B cell (primary cell): ENCODE measurements at regions not wholly inside any gene's neighbourhood (a gene's known extent, or its start where the extent isn't known, plus 50 kb on each side); places are given as distances from the start of the nearest gene placed in this dataset.

Experiments
- ATAC-seq: fragments of 200-7000 bp; cut with Tn5 transposase; one replicate; pipeline ENCODE4 v1.10.0; 2021; ENCODE audit warnings: low read depth, mild to moderate bottlenecking, moderate number of reproducible peaks, moderate library complexity
- CTCF ChIA-PET: fragments of 350-600 bp; sonication (Branson Sonifier 250); formaldehyde crosslinking; loops from one replicate; lab custom pipeline; 2021; ENCODE audit warnings: antibody characterized with exemption, inconsistent platforms; lab: Charles Lee
- POLR2A ChIA-PET: fragments of 350-600 bp; sonication (Branson Sonifier 250); formaldehyde crosslinking; loops from one replicate; lab custom pipeline; 2021; ENCODE audit warnings: antibody characterized with exemption; lab: Charles Lee
- DNase-seq: peaks from one replicate; pipeline ENCODE4 v3.0.0; 2013
- H2AFZ ChIP-seq: 2 replicates; pipeline ENCODE4 v1.6.1; 2012; ENCODE audit warnings: mild to moderate bottlenecking, low read depth, low read length; ENCODE audit not compliant: insufficient read depth, poor library complexity, severe bottlenecking
- H3K27ac ChIP-seq, 2 donors: 1 replicate in 1 of 2; 2 replicates in 1 of 2; pipeline ENCODE4 v1.5.1; 2012 to 2013; ENCODE audit warnings: low read length in 2 of 2, mild to moderate bottlenecking in 2 of 2, moderate library complexity in 1 of 2
- H3K27me3 ChIP-seq, 4 experiments: fragments of 200-600 bp in 1 of 4; sonication (generic) in 1 of 4; replicated peaks in 1 of 4; 1 replicate in 2 of 4; 2 replicates in 2 of 4; pipeline versions ENCODE4 v1.6.1 to v1.7.0; 2013 to 2016; ENCODE audit warnings: low read length in 3 of 4, mild to moderate bottlenecking in 2 of 4, mixed read lengths in 1 of 4, moderate library complexity in 1 of 4; ENCODE audit not compliant: insufficient read depth in 4 of 4, control insufficient read depth in 3 of 4; ENCODE audit errors: control extremely low read depth in 1 of 4
- H3K36me3 ChIP-seq, 2 experiments: replicated peaks in 1 of 2; 1 replicate in 1 of 2; 2 replicates in 1 of 2; pipeline versions ENCODE4 v1.6.1 to v1.7.1; 2013; ENCODE audit warnings: low read length in 1 of 2; ENCODE audit not compliant: insufficient read depth in 2 of 2, control insufficient read depth in 1 of 2; ENCODE audit errors: control extremely low read depth in 1 of 2, extremely low read depth in 1 of 2
- H3K4me1 ChIP-seq, 2 donors: fragments of 200-600 bp in 1 of 2; sonication (generic) in 1 of 2; 1 replicate in 1 of 2; 2 replicates in 1 of 2; pipeline versions ENCODE4 v1.5.1 to v1.6.1; 2013 to 2017; ENCODE audit warnings: low read length in 2 of 2; ENCODE audit not compliant: control insufficient read depth in 2 of 2, insufficient read depth in 2 of 2
- H3K4me2 ChIP-seq: replicated peaks from 2 replicates; pipeline ENCODE3; 2012; ENCODE audit warnings: mild to moderate bottlenecking, low read depth, low read length; ENCODE audit not compliant: poor library complexity, severe bottlenecking
- H3K4me3 ChIP-seq, 5 experiments: fragments of 200-600 bp in 1 of 5; sonication (generic) in 1 of 5; 1 replicate in 3 of 5; 2 replicates in 2 of 5; pipeline versions ENCODE4 v1.5.1 to v1.7.0; 2011 to 2016; ENCODE audit warnings: low read length in 4 of 5, mild to moderate bottlenecking in 4 of 5, low read depth in 2 of 5, control low read depth in 1 of 5, moderate library complexity in 1 of 5; ENCODE audit not compliant: insufficient read depth in 1 of 5; ENCODE audit errors: control extremely low read depth in 1 of 5, extremely low read depth in 1 of 5
- H3K79me2 ChIP-seq: fragments of 200-600 bp; sonication (generic); one replicate; pipeline ENCODE4 v1.6.0; 2016; ENCODE audit warnings: low read length; ENCODE audit not compliant: control insufficient read depth, insufficient read depth
- H3K9ac ChIP-seq: fragments of 200-600 bp; sonication (generic); 2 replicates; pipeline ENCODE4 v1.6.1; 2017; ENCODE audit warnings: mild to moderate bottlenecking, low read length, moderate library complexity
- H3K9me3 ChIP-seq, 3 donors: one replicate each; pipeline versions ENCODE4 v1.6.1 to v1.7.1; 2013; ENCODE audit warnings: low read length in 2 of 3; ENCODE audit not compliant: control insufficient read depth in 2 of 3, insufficient read depth in 1 of 3; ENCODE audit errors: control extremely low read depth in 1 of 3
- H4K20me1 ChIP-seq: 2 replicates; pipeline ENCODE4 v1.6.0; 2012; ENCODE audit warnings: mild to moderate bottlenecking, low read length; ENCODE audit not compliant: insufficient read depth, control insufficient read depth, poor library complexity, severe bottlenecking
- H3K27ac Mint-ChIP-seq: one replicate; pipeline ENCODE4 v1.8.0; 2021; ENCODE audit warnings: mixed read lengths
- H3K27me3 Mint-ChIP-seq: one replicate; pipeline ENCODE4 v1.8.0; 2021; ENCODE audit warnings: mixed read lengths
- H3K4me1 Mint-ChIP-seq: one replicate; pipeline ENCODE4 v1.8.0; 2021; ENCODE audit warnings: mixed read lengths
- H3K4me3 Mint-ChIP-seq: one replicate; pipeline ENCODE4 v1.8.0; 2021; ENCODE audit warnings: mixed read lengths
- H3K9me3 Mint-ChIP-seq: one replicate; pipeline ENCODE4 v1.8.0; 2022; ENCODE audit warnings: mixed read lengths; ENCODE audit not compliant: insufficient read depth
- EZH2 ChIP-seq: IDR thresholded peaks from 2 replicates; pipeline ENCODE4 v1.6.1; 2012; ENCODE audit warnings: borderline replicate concordance, low read depth, mild to moderate bottlenecking, moderate library complexity, low read length; ENCODE audit not compliant: insufficient read depth, poor library complexity, severe bottlenecking
- WGBS: methylation state at CpG from one replicate; pipeline ENCODE4 v1.1.5; 2013; ENCODE audit warnings: missing lambda C conversion rate; ENCODE audit not compliant: insufficient coverage; 5-methylcytosine and 5-hydroxymethylcytosine counted together
- intact Hi-C: fragments of 100-400 bp; cut with micrococcal nuclease; formaldehyde crosslinking; loops from one replicate; pipeline ENCODE4 v1.10.0; 2022
- TF ChIP-seq, protein P1 (sequence below): fragments of 200-600 bp; IDR thresholded peaks from one replicate; pipeline ENCODE4 v1.8.0; 2022; ENCODE audit warnings: antibody characterized with exemption, mild to moderate bottlenecking

DNA sequence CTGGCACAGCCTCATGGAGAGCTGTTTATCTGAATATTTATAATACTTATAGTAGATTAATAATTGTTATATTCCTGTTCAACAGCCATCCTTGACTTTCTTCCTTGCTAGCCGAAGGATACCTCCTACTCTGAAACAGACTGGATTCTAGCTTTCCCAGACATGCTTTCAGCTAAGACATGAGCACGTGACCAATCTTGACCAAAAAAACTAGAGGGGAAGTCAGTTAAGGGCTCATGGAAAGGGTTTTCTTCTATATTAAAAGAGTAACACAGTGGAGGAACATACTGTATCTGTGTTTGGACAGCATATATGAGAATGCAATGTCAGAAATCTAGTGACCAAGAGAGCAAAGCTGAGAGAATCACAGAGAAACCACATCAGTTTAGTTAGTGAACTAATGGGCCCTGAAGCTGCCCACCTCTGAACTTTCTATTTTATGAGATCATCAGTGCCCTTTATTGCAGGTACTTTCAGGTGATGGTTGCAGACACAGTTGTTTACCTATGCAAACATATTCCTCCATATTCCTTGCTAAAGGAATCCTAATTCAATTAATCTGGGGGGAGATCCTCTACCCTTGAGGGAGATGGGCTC is 140.4 kb upstream of the SLC24A3 start:
- Histone ChIP-seq H3K4me2 (no peak overlapping the region), H3K9ac (no peak overlapping the region), H3K4me1 (peaks cover 7 to 14% of the 10 kb centered on the region in 2 donors), H3K36me3 (no peaks in the 10 kb centered on the region), H3K79me2 (no peaks in the 10 kb centered on the region), H3K27me3 (no peaks in the 10 kb centered on the region), H3K4me3 (no peak overlapping the region), H3K27ac (no peak overlapping the region), H2AFZ (no peak overlapping the region), H4K20me1 (no peaks in the 10 kb centered on the region), H3K9me3 (peaks cover 0 to 3% (median 1%) of the 10 kb centered on the region in 3 donors)
- no peak overlapping the region for H3K27ac Mint-ChIP-seq
- TF ChIP-seq EZH2 = no peak
- TF ChIP-seq, protein P1, sequence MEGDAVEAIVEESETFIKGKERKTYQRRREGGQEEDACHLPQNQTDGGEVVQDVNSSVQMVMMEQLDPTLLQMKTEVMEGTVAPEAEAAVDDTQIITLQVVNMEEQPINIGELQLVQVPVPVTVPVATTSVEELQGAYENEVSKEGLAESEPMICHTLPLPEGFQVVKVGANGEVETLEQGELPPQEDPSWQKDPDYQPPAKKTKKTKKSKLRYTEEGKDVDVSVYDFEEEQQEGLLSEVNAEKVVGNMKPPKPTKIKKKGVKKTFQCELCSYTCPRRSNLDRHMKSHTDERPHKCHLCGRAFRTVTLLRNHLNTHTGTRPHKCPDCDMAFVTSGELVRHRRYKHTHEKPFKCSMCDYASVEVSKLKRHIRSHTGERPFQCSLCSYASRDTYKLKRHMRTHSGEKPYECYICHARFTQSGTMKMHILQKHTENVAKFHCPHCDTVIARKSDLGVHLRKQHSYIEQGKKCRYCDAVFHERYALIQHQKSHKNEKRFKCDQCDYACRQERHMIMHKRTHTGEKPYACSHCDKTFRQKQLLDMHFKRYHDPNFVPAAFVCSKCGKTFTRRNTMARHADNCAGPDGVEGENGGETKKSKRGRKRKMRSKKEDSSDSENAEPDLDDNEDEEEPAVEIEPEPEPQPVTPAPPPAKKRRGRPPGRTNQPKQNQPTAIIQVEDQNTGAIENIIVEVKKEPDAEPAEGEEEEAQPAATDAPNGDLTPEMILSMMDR = no peak
- CTCF ChIA-PET = no interaction called here
- peaks cover 14% of the 10 kb centered on the region for H3K4me1 Mint-ChIP-seq
- WGBS = no CpG with 5 or more reads among the region's 2 CpGs
- no peak for ATAC-seq
- intact Hi-C loops = no loop called here
- H3K9me3 Mint-ChIP-seq = no peaks in the 10 kb centered on the region
- H3K4me3 Mint-ChIP-seq = no peak overlapping the region
- POLR2A ChIA-PET = no interaction called here
- no peaks in the 10 kb centered on the region for H3K27me3 Mint-ChIP-seq
- no peak for DNase-seq

DNA sequence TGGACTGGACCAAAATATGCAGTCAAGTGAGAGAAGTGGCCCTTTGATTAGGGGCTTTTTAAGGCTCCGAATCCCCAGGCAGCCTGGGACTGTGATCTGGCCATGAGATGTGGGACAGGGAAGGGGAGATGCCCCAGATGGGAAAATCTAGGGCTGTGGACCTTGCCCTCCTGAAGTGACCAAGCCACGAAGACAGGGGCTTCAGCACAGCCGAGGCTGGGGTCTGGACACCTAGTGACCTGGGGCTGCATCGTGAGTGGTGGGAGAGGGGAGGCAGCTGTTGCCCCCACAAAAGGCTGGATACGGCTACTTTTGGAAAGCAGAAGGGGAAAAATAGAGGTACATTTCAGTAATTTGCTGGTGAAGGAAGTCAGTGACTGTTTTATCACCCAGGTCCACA is 139.5 kb upstream of the SLC24A3 start:
- 95% methylated on average over 5 of the region's 5 CpGs for WGBS
- no peak for ATAC-seq

More for the DNA sequence above, 139.5 kb upstream of the SLC24A3 start:
- no peak overlapping the region for H3K4me2 ChIP-seq
- H4K20me1 ChIP-seq = no peaks in the 10 kb centered on the region
- no peaks in the 10 kb centered on the region for H3K79me2 ChIP-seq
- POLR2A ChIA-PET = no interaction called here
- intact Hi-C loops = no loop called here
- no peak overlapping the region for H3K4me3 Mint-ChIP-seq
- H3K27me3 Mint-ChIP-seq = no peaks in the 10 kb centered on the region
- DNase-seq = no peak
- H3K36me3 ChIP-seq = no peaks in the 10 kb centered on the region
- H3K4me3 ChIP-seq = no peak overlapping the region
- TF ChIP-seq, protein P1 = no peak
- TF ChIP-seq EZH2 = no peak
- no peak overlapping the region for H2AFZ ChIP-seq
- no peak overlapping the region for H3K9ac ChIP-seq
- CTCF ChIA-PET = no interaction called here
- H3K27ac Mint-ChIP-seq = no peak overlapping the region
- peaks cover 14% of the 10 kb centered on the region for H3K4me1 Mint-ChIP-seq
- no peaks in the 10 kb centered on the region for H3K9me3 Mint-ChIP-seq
- H3K9me3 ChIP-seq = no peaks in the 10 kb centered on the region
- H3K27ac ChIP-seq = no peak overlapping the region
- H3K4me1 ChIP-seq = peaks cover 7 to 14% of the 10 kb centered on the region in 2 donors
- no peaks in the 10 kb centered on the region for H3K27me3 ChIP-seq
